WTC11 (cell line): ENCODE measurements at regions not wholly inside any gene's neighbourhood (a gene's known extent, or its start where the extent isn't known, plus 50 kb on each side); places are given as distances from the start of the nearest gene placed in this dataset.

Experiments used
- ATF2 ChIP-seq: sonication (generic); formaldehyde crosslinking; IDR thresholded peaks from 2 replicates; pipeline ENCODE4 v1.8.1; 2022; ENCODE audit warnings: low read depth, missing genetic modification reagents, borderline replicate concordance
- CDX4 ChIP-seq: fragments of 250-450 bp; sonication (Bioruptor Pico); IDR thresholded peaks from 2 replicates; pipeline ENCODE4 v1.9.0; 2021; ENCODE audit warnings: moderate library complexity, mild to moderate bottlenecking, inconsistent platforms, borderline replicate concordance
- CTCF ChIP-seq: fragments of 200-600 bp; IDR thresholded peaks from 2 replicates; pipeline ENCODE4 v1.8.0; 2022; ENCODE audit warnings: antibody characterized with exemption
- MLX ChIP-seq: sonication (generic); formaldehyde crosslinking; IDR thresholded peaks from 2 replicates; pipeline ENCODE4 v1.8.1; 2023; ENCODE audit warnings: mild to moderate bottlenecking, missing genetic modification reagents, moderate library complexity
- NFYB ChIP-seq: sonication (generic); formaldehyde crosslinking; conservative IDR thresholded peaks from 2 replicates; pipeline ENCODE4 v1.8.0; 2022; ENCODE audit warnings: low read depth, missing genetic modification reagents
- TEAD4 ChIP-seq: sonication (generic); formaldehyde crosslinking; IDR thresholded peaks from 2 replicates; pipeline ENCODE4 v1.8.0; 2022; ENCODE audit warnings: mild to moderate bottlenecking, missing genetic modification reagents

- no peak for TF ChIP-seq ATF2 (CRISPR knock-in tag)
- TF ChIP-seq NFYB (CRISPR knock-in tag): no peak
- no peak for TF ChIP-seq CDX4
- TF ChIP-seq MLX (CRISPR knock-in tag): no peak
- TF ChIP-seq CTCF: no peak
- TF ChIP-seq TEAD4 (CRISPR knock-in tag): no peak
These were observed 103.9 kb downstream of the DCAF12L1 start (continued) for GRCh38 chrX:126448681-126449080.
